ENCODE measurements at regions not wholly inside any gene's neighbourhood (a gene's known extent, or its start where the extent isn't known, plus 50 kb on each side); places are given as distances from the start of the nearest gene placed in this dataset.

GRCh38 chr3:152056073-152056472 is 182.6 kb downstream of the SUCNR1 start:
- TF ChIP-seq CTCF (IDR thresholded peaks at IDR 0.05 in 8 of 11, conservative IDR thresholded peaks at IDR 0.05 in 3 of 11) (no peak), POLR2AphosphoS5 (IDR thresholded peaks at IDR 0.05) (no peak)
